ENCODE measurements at regions not wholly inside any gene's neighbourhood (a gene's known extent, or its start where the extent isn't known, plus 50 kb on each side); places are given as distances from the start of the nearest gene placed in this dataset.

GRCh38 chr17:69634844-69635243, 220.3 kb downstream of the MAP2K6 start (continued):
- no peak for TF ChIP-seq FOSL1 (tag; conservative IDR thresholded peaks at IDR 0.05)
- TF ChIP-seq MXI1 (IDR thresholded peaks at IDR 0.05; ENCODE audit: low read depth, low read length) = no peak
- no peak for TF ChIP-seq RBM14 (IDR thresholded peaks at IDR 0.05; ENCODE audit: borderline replicate concordance, insufficient read depth, low read depth, low read length)
- TF ChIP-seq HIVEP1 (CRISPR knock-in tag; IDR thresholded peaks at IDR 0.05) = no peak
- TF ChIP-seq HDAC8 (tag; IDR thresholded peaks at IDR 0.05) = no peak
- TF ChIP-seq ERF (CRISPR knock-in tag; IDR thresholded peaks at IDR 0.05) = no peak
- TF ChIP-seq FOXJ2 (tag; IDR thresholded peaks at IDR 0.05) = no peak
- TF ChIP-seq ETV5 (CRISPR knock-in tag; IDR thresholded peaks at IDR 0.05; ENCODE audit: low read depth) = no peak
- TF ChIP-seq ZNF318 (IDR thresholded peaks at IDR 0.05; ENCODE audit: borderline replicate concordance in 1 of 2, low read depth in 1 of 2) = no peak
- no peak for TF ChIP-seq MEF2A (IDR thresholded peaks at IDR 0.05; ENCODE audit: control insufficient read depth, low read depth, low read length)
- no peak for TF ChIP-seq ZNF277 (CRISPR knock-in tag; IDR thresholded peaks at IDR 0.05; ENCODE audit: borderline replicate concordance)
- peak; percentile 88 for TF ChIP-seq MAFF (IDR thresholded peaks at IDR 0.05; ENCODE audit: low read length)
- TF ChIP-seq E2F1 (CRISPR knock-in tag; IDR thresholded peaks at IDR 0.05) = no peak
- no peak for TF ChIP-seq GTF2E2 (tag; IDR thresholded peaks at IDR 0.05)
- no peak for TF ChIP-seq STAT5A (IDR thresholded peaks at IDR 0.05; ENCODE audit: borderline replicate concordance, low read length)
- TF ChIP-seq C11orf30 (IDR thresholded peaks at IDR 0.05; ENCODE audit: low read depth) = peak; percentile 60
- peak; percentile 80 for TF ChIP-seq ZNF316 (IDR thresholded peaks at IDR 0.05)
- no peak for TF ChIP-seq ZNF830 (CRISPR knock-in tag; IDR thresholded peaks at IDR 0.05)

Data from K562 (cell line).